Activated CD8-positive, alpha-beta T cell treated with anti-CD3 and anti-CD28 coated beads, Interleukin-2, amount 10 ng/mL, durations not matched to agents 7 days and 5 days (primary cell): ENCODE measurements at regions not wholly inside any gene's neighbourhood (a gene's known extent, or its start where the extent isn't known, plus 50 kb on each side); places are given as distances from the start of the nearest gene placed in this dataset.
"Not testable (repeated sequence)": the region's sequence is repeated elsewhere in the genome, so short reads cannot be mapped to it uniquely, and the experiment has no call there.

ENCODE experiments used
- ATAC-seq: fragments of 150-1000 bp; cut with Tn5 transposase; one replicate; pipeline ENCODE4 v1.10.0; 2021; ENCODE audit warnings: moderate library complexity
- CTCF ChIA-PET: fragments of 350-600 bp; sonication (Branson Sonifier 250); formaldehyde crosslinking; loops from one replicate; lab custom pipeline; 2021; ENCODE audit warnings: antibody characterized with exemption; lab: Charles Lee
- POLR2A ChIA-PET: fragments of 350-600 bp; sonication (Branson Sonifier 250); formaldehyde crosslinking; loops from one replicate; lab custom pipeline; 2021; ENCODE audit warnings: antibody characterized with exemption; lab: Charles Lee
- DNase-seq: peaks from one replicate; pipeline ENCODE4 v3.0.0-alpha.2; 2020
- H3K27ac Mint-ChIP-seq: one replicate; pipeline ENCODE4 v1.8.0; 2021; ENCODE audit warnings: mild to moderate bottlenecking, mixed read lengths
- H3K27me3 Mint-ChIP-seq: one replicate; pipeline ENCODE4 v1.8.0; 2021; ENCODE audit warnings: low read depth, mixed read lengths
- H3K36me3 Mint-ChIP-seq: one replicate; pipeline ENCODE4 v1.8.0; 2021; ENCODE audit warnings: low read depth, mixed read lengths
- H3K4me1 Mint-ChIP-seq: one replicate; pipeline ENCODE4 v1.8.0; 2021; ENCODE audit warnings: low read depth, mixed read lengths
- H3K4me3 Mint-ChIP-seq: one replicate; pipeline ENCODE4 v1.8.0; 2021; ENCODE audit warnings: mild to moderate bottlenecking, mixed read lengths
- H3K9me3 Mint-ChIP-seq: one replicate; pipeline ENCODE4 v1.8.0; 2022; ENCODE audit warnings: mixed read lengths; ENCODE audit not compliant: insufficient read depth

GRCh38 chr2:761384-761783 lies 84.2 kb upstream of the TMEM18 start:
- Mint-ChIP-seq H3K27me3 (peaks cover 12% of the 10 kb centered on the region), H3K9me3 (no peaks in the 10 kb centered on the region), H3K27ac (no peak overlapping the region), H3K4me3 (no peak overlapping the region), H3K36me3 (no peaks in the 10 kb centered on the region), H3K4me1 (peaks cover 7% of the 10 kb centered on the region)
- ATAC-seq: no peak
- DNase-seq: no peak
- POLR2A ChIA-PET: no interaction called here
- CTCF ChIA-PET: interaction anchor here (1.5 kb wide), 1 partner anchor 380 kb away, joined by 3 read pairs; no protein-coding TSS in a partner anchor

GRCh38 chr2:760001-760400 lies 82.8 kb upstream of the TMEM18 start:
- H3K4me3 Mint-ChIP-seq: no peak overlapping the region
- POLR2A ChIA-PET: interaction anchor here (0.6 kb wide), 1 partner anchor 20 kb away, joined by 3 read pairs; no protein-coding TSS in a partner anchor
- no peak overlapping the region for H3K27ac Mint-ChIP-seq
- peaks cover 15% of the 10 kb centered on the region for H3K27me3 Mint-ChIP-seq
- no peaks in the 10 kb centered on the region for H3K36me3 Mint-ChIP-seq
- CTCF ChIA-PET: interaction anchor here (1.5 kb wide), 1 partner anchor 381 kb away, joined by 3 read pairs; no protein-coding TSS in a partner anchor
- no peak for DNase-seq
- ATAC-seq: no peak
- H3K4me1 Mint-ChIP-seq: peaks cover 4% of the 10 kb centered on the region
- no peaks in the 10 kb centered on the region for H3K9me3 Mint-ChIP-seq

- H3K36me3 Mint-ChIP-seq: no peaks in the 10 kb centered on the region
- H3K27ac Mint-ChIP-seq: no peak overlapping the region
- no peak for DNase-seq
- peaks cover 4% of the 10 kb centered on the region for H3K4me1 Mint-ChIP-seq
- no peak overlapping the region for H3K4me3 Mint-ChIP-seq
- peaks cover 17% of the 10 kb centered on the region for H3K27me3 Mint-ChIP-seq
- POLR2A ChIA-PET: no interaction called here
- no peak for ATAC-seq
- CTCF ChIA-PET: no interaction called here
- H3K9me3 Mint-ChIP-seq: no peaks in the 10 kb centered on the region
Observed at GRCh38 chr2:758073-758820, 81.0 kb upstream of the TMEM18 start.

- POLR2A ChIA-PET: no interaction called here
- DNase-seq: no peak
- Mint-ChIP-seq H3K27ac (no peak overlapping the region), H3K36me3 (no peaks in the 10 kb centered on the region), H3K4me3 (no peak overlapping the region), H3K9me3 (no peaks in the 10 kb centered on the region), H3K27me3 (peaks cover 7% of the 10 kb centered on the region), H3K4me1 (no peaks in the 10 kb centered on the region)
- ATAC-seq: no peak
- CTCF ChIA-PET: no interaction called here
Observed at GRCh38 chr2:753123-753522, 75.9 kb upstream of the TMEM18 start.

GRCh38 chr2:751474-751873 lies 74.3 kb upstream of the TMEM18 start:
- ChIA-PET POLR2A (no interaction called here), CTCF (no interaction called here)
- Mint-ChIP-seq H3K27me3 (peaks cover 5% of the 10 kb centered on the region), H3K27ac (no peak overlapping the region), H3K4me1 (no peaks in the 10 kb centered on the region), H3K9me3 (no peaks in the 10 kb centered on the region), H3K36me3 (no peaks in the 10 kb centered on the region), H3K4me3 (no peak overlapping the region)
- DNase-seq: no peak
- ATAC-seq: no peak

- no peak for DNase-seq
- no peak overlapping the region for H3K27ac Mint-ChIP-seq
- H3K36me3 Mint-ChIP-seq: no peaks in the 10 kb centered on the region
- H3K4me1 Mint-ChIP-seq: no peaks in the 10 kb centered on the region
- H3K9me3 Mint-ChIP-seq: no peaks in the 10 kb centered on the region
- peaks cover 4% of the 10 kb centered on the region for H3K27me3 Mint-ChIP-seq
- no peak for ATAC-seq
- ChIA-PET CTCF (no interaction called here), POLR2A (no interaction called here)
- H3K4me3 Mint-ChIP-seq: no peak overlapping the region
Observed at GRCh38 chr2:750628-751027, 73.4 kb upstream of the TMEM18 start.

- H3K4me1 Mint-ChIP-seq: no peaks in the 10 kb centered on the region
- H3K27ac Mint-ChIP-seq: no peak overlapping the region
- ChIA-PET CTCF (no interaction called here), POLR2A (no interaction called here)
- no peak overlapping the region for H3K4me3 Mint-ChIP-seq
- H3K36me3 Mint-ChIP-seq: no peaks in the 10 kb centered on the region
- DNase-seq (no peak), ATAC-seq (no peak)
- peaks cover 21% of the 10 kb centered on the region for H3K27me3 Mint-ChIP-seq
- H3K9me3 Mint-ChIP-seq: no peaks in the 10 kb centered on the region
Observed at GRCh38 chr2:747762-748351, 70.7 kb upstream of the TMEM18 start.

- Mint-ChIP-seq H3K27ac (no peak overlapping the region), H3K27me3 (peaks cover 31% of the 10 kb centered on the region), H3K4me1 (no peaks in the 10 kb centered on the region), H3K36me3 (no peaks in the 10 kb centered on the region), H3K9me3 (no peaks in the 10 kb centered on the region), H3K4me3 (no peak overlapping the region)
- ChIA-PET POLR2A (no interaction called here), CTCF (no interaction called here)
- ATAC-seq (no peak), DNase-seq (no peak)
Observed at GRCh38 chr2:746697-747096, 69.5 kb upstream of the TMEM18 start.

GRCh38 chr2:744088-744487 lies 66.9 kb upstream of the TMEM18 start:
- no peaks in the 10 kb centered on the region for H3K36me3 Mint-ChIP-seq
- ATAC-seq: no peak
- H3K27ac Mint-ChIP-seq: no peak overlapping the region
- H3K9me3 Mint-ChIP-seq: no peaks in the 10 kb centered on the region
- ChIA-PET POLR2A (no interaction called here), CTCF (no interaction called here)
- peaks cover 47% of the 10 kb centered on the region for H3K27me3 Mint-ChIP-seq
- H3K4me3 Mint-ChIP-seq: no peak overlapping the region
- H3K4me1 Mint-ChIP-seq: peaks cover 9% of the 10 kb centered on the region
- no peak for DNase-seq

GRCh38 chr2:742221-742620 lies 65.0 kb upstream of the TMEM18 start:
- peaks cover 9% of the 10 kb centered on the region for H3K4me1 Mint-ChIP-seq
- ATAC-seq: no peak
- no peak for DNase-seq
- ChIA-PET CTCF (no interaction called here), POLR2A (no interaction called here)
- peaks cover 51% of the 10 kb centered on the region for H3K27me3 Mint-ChIP-seq
- H3K4me3 Mint-ChIP-seq: no peak overlapping the region
- no peaks in the 10 kb centered on the region for H3K9me3 Mint-ChIP-seq
- no peaks in the 10 kb centered on the region for H3K36me3 Mint-ChIP-seq
- H3K27ac Mint-ChIP-seq: no peak overlapping the region

- CTCF ChIA-PET: no interaction called here
- POLR2A ChIA-PET: no interaction called here
- Mint-ChIP-seq H3K9me3 (no peaks in the 10 kb centered on the region), H3K36me3 (no peaks in the 10 kb centered on the region), H3K4me3 (no peak overlapping the region), H3K4me1 (peaks cover 9% of the 10 kb centered on the region), H3K27ac (no peak overlapping the region), H3K27me3 (peaks cover 56% of the 10 kb centered on the region)
- ATAC-seq (no peak), DNase-seq (no peak)
Observed at GRCh38 chr2:741195-741496, 63.9 kb upstream of the TMEM18 start.

- Mint-ChIP-seq H3K4me3 (peak overlapping the region; percentile 55), H3K27me3 (peaks cover 54% of the 10 kb centered on the region)
- ATAC-seq, CTCF ChIA-PET, DNase-seq, H3K27ac Mint-ChIP-seq, H3K9me3 Mint-ChIP-seq, H3K4me1 Mint-ChIP-seq, H3K36me3 Mint-ChIP-seq: not testable (repeated sequence)
- POLR2A ChIA-PET: interaction anchor here (0.7 kb wide), 1 partner anchor 19 kb away, joined by 3 read pairs; no protein-coding TSS in a partner anchor
Observed at GRCh38 chr2:740322-741194, 63.4 kb upstream of the TMEM18 start.
